ENCODE measurements at regions not wholly inside any gene's neighbourhood (a gene's known extent, or its start where the extent isn't known, plus 50 kb on each side); places are given as distances from the start of the nearest gene placed in this dataset.

GRCh38 chr3:194040516-194041273, 95.3 kb upstream of the HES1 start:
- TF ChIP-seq EZH2 (IDR thresholded peaks at IDR 0.05; ENCODE audit: low read length) (no peak), CTCF (optimal IDR thresholded peaks at IDR 0.05 in 1 of 3, IDR thresholded peaks at IDR 0.05 in 1 of 3, conservative IDR thresholded peaks at IDR 0.05 in 1 of 3; ENCODE audit: extremely low read depth in 1 of 3, insufficient read depth in 2 of 3, low read length in 3 of 3) (no peak)
- no peaks in the 10 kb centered on the region for H3K9me1 ChIP-seq (ENCODE audit: control insufficient read depth, extremely low read depth, insufficient read depth, low read length)
- H2AFZ ChIP-seq (ENCODE audit: control insufficient read depth, low read length) = no peak overlapping the region
- no peak overlapping the region for H3K9ac ChIP-seq (ENCODE audit: control insufficient read depth, extremely low read depth, insufficient read depth, low read length)
- no peak overlapping the region for H3K27ac ChIP-seq (ENCODE audit: control insufficient read depth, insufficient read depth, low read length)
- FAIRE-seq (no peak), DNase-seq (ENCODE audit: low read depth, low spot score) (no peak)
- H3K4me3 ChIP-seq (ENCODE audit: control insufficient read depth in 2 of 3, extremely low read depth in 1 of 3, insufficient read depth in 2 of 3, low read depth in 1 of 3, low read length in 3 of 3) = no peak overlapping the region
- dilution Hi-C loops (cut with MboI; ENCODE audit: extremely low pct_ligation_motif_present, low sequenced_read_pairs) = no loop called here
- no peaks in the 10 kb centered on the region for H3K9me3 ChIP-seq (ENCODE audit: control insufficient read depth, low read depth, low read length)
- no peaks in the 10 kb centered on the region for H3K79me2 ChIP-seq (ENCODE audit: control insufficient read depth, insufficient read depth, low read length)
- no peaks in the 10 kb centered on the region for H4K20me1 ChIP-seq (ENCODE audit: control insufficient read depth, extremely low read depth, insufficient read depth, low read length)
- H3K4me2 ChIP-seq (ENCODE audit: control insufficient read depth, extremely low read depth, insufficient read depth, low read depth, low read length) = no peak overlapping the region
- no peaks in the 10 kb centered on the region for H3K27me3 ChIP-seq (ENCODE audit: control insufficient read depth, extremely low read depth, insufficient read depth, low read length)
- H3K4me1 ChIP-seq (ENCODE audit: control insufficient read depth, extremely low read depth, insufficient read depth, low read length) = no peaks in the 10 kb centered on the region
- no peaks in the 10 kb centered on the region for H3K36me3 ChIP-seq (ENCODE audit: control insufficient read depth in 2 of 2, extremely low read depth in 1 of 2, insufficient read depth in 2 of 2, low read length in 2 of 2)

- no peaks in the 10 kb centered on the region for H3K9me3 ChIP-seq (ENCODE audit: control insufficient read depth, low read depth, low read length)
- TF ChIP-seq CTCF (optimal IDR thresholded peaks at IDR 0.05 in 1 of 3, IDR thresholded peaks at IDR 0.05 in 1 of 3, conservative IDR thresholded peaks at IDR 0.05 in 1 of 3; ENCODE audit: extremely low read depth in 1 of 3, insufficient read depth in 2 of 3, low read length in 3 of 3) (no peak), EZH2 (IDR thresholded peaks at IDR 0.05; ENCODE audit: low read length) (no peak)
- H3K9ac ChIP-seq (ENCODE audit: control insufficient read depth, extremely low read depth, insufficient read depth, low read length) = no peak overlapping the region
- no peaks in the 10 kb centered on the region for H3K27me3 ChIP-seq (ENCODE audit: control insufficient read depth, extremely low read depth, insufficient read depth, low read length)
- H3K4me3 ChIP-seq (ENCODE audit: control insufficient read depth in 2 of 3, extremely low read depth in 1 of 3, insufficient read depth in 2 of 3, low read depth in 1 of 3, low read length in 3 of 3) = no peak overlapping the region
- H4K20me1 ChIP-seq (ENCODE audit: control insufficient read depth, extremely low read depth, insufficient read depth, low read length) = no peaks in the 10 kb centered on the region
- H3K4me1 ChIP-seq (ENCODE audit: control insufficient read depth, extremely low read depth, insufficient read depth, low read length) = no peaks in the 10 kb centered on the region
- no peak for FAIRE-seq
- DNase-seq (ENCODE audit: low read depth, low spot score) = no peak
- H2AFZ ChIP-seq (ENCODE audit: control insufficient read depth, low read length) = no peak overlapping the region
- dilution Hi-C loops (cut with MboI; ENCODE audit: extremely low pct_ligation_motif_present, low sequenced_read_pairs) = no loop called here
- H3K4me2 ChIP-seq (ENCODE audit: control insufficient read depth, extremely low read depth, insufficient read depth, low read depth, low read length) = no peak overlapping the region
- H3K36me3 ChIP-seq (ENCODE audit: control insufficient read depth in 2 of 2, extremely low read depth in 1 of 2, insufficient read depth in 2 of 2, low read length in 2 of 2) = no peaks in the 10 kb centered on the region
- H3K27ac ChIP-seq (ENCODE audit: control insufficient read depth, insufficient read depth, low read length) = no peak overlapping the region
- no peaks in the 10 kb centered on the region for H3K9me1 ChIP-seq (ENCODE audit: control insufficient read depth, extremely low read depth, insufficient read depth, low read length)
- no peaks in the 10 kb centered on the region for H3K79me2 ChIP-seq (ENCODE audit: control insufficient read depth, insufficient read depth, low read length)
Measured at GRCh38 chr3:194042927-194043326, 93.0 kb upstream of the HES1 start.

Data from keratinocyte (primary cell).